ENCODE measurements at regions not wholly inside any gene's neighbourhood (a gene's known extent, or its start where the extent isn't known, plus 50 kb on each side); places are given as distances from the start of the nearest gene placed in this dataset.

- peak in 1 of 6 experiments; percentile 7 for TF ChIP-seq CTCF (IDR thresholded peaks at IDR 0.05)
- TF ChIP-seq POLR2A (IDR thresholded peaks at IDR 0.05): no peak
Observed at GRCh38 chr7:69430384-69431021, 167.8 kb upstream of the AUTS2 start.
